ENCODE measurements at regions not wholly inside any gene's neighbourhood (a gene's known extent, or its start where the extent isn't known, plus 50 kb on each side); places are given as distances from the start of the nearest gene placed in this dataset.

DNA sequence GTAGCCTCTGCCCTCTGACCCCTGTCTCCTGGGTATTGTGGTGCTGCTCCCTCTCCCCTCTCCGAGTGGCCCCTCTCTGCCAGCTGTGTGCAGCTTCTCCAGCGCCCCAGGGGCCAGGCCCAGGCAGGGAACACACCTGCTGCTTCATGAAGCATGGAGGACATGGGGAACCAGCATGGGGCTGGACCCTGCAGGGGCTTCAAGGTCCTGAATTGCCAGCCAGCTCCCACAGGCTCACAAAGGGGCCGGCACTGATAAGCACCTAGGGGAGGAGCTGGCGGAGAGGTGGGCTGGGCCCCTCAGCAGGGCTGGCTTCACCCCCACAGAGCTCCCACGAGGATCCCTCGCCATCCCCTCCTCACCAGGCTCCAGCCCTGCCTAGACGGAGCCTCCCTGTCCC, 77.4 kb upstream of the GPC1 start:
- Histone ChIP-seq H3K9me3 (replicated peaks in 1 of 3) (peaks cover 0 to 17% (median 0%) of the 10 kb centered on the region in 3 donors), H3K4me1 (replicated peaks in 1 of 2) (no peaks in the 10 kb centered on the region), H3K36me3 (replicated peaks in 1 of 2) (no peaks in the 10 kb centered on the region), H3K4me3 (no peak overlapping the region), H3K27ac (no peak overlapping the region), H3K27me3 (no peaks in the 10 kb centered on the region)
- DNase-seq, result no peak
- whole genome bisulfite sequencing, 4 donors, result 75 to 83% (median 80%) methylated on average over 4 to 7 of the region's 7 CpGs
- intact Hi-C loops (cut with DNase I), result no loop called here
- no peak for TF ChIP-seq POLR2A (IDR thresholded peaks at IDR 0.05)
- TF ChIP-seq, protein P1, sequence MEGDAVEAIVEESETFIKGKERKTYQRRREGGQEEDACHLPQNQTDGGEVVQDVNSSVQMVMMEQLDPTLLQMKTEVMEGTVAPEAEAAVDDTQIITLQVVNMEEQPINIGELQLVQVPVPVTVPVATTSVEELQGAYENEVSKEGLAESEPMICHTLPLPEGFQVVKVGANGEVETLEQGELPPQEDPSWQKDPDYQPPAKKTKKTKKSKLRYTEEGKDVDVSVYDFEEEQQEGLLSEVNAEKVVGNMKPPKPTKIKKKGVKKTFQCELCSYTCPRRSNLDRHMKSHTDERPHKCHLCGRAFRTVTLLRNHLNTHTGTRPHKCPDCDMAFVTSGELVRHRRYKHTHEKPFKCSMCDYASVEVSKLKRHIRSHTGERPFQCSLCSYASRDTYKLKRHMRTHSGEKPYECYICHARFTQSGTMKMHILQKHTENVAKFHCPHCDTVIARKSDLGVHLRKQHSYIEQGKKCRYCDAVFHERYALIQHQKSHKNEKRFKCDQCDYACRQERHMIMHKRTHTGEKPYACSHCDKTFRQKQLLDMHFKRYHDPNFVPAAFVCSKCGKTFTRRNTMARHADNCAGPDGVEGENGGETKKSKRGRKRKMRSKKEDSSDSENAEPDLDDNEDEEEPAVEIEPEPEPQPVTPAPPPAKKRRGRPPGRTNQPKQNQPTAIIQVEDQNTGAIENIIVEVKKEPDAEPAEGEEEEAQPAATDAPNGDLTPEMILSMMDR (IDR thresholded peaks at IDR 0.05), result no peak

DNA sequence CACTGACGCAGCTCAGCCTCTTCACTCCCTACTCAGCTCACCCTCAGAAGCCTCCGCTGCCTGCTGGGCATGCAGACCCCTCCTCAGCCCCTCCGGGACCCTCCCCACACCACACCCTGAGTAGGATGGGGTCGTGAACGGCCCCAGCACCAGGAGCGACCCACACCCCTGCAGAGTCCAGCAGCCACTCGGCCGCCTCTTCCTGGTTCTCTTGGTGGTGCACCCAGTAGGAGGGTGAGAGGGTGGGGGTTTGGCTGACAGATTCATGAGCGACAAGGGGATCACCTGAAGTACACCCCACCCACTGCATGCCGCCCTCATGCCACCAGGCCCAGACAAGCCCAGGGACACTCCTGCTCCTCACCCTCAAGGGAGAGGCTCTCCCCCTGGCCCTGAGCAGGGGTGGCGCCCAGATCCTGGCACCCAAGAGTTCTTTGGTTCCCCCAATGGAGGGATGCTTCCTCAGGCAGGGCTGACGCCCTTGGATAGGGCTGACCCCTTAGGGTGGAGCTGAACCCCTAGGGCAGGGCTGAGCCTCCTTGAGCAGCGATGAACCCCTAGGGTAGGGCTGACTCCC, 76.6 kb upstream of the GPC1 start:
- no peak for TF ChIP-seq POLR2A (IDR thresholded peaks at IDR 0.05)
- TF ChIP-seq, protein P1 (IDR thresholded peaks at IDR 0.05), result no peak
- no peak for DNase-seq
- H3K4me1 ChIP-seq (replicated peaks in 1 of 2), result no peaks in the 10 kb centered on the region
- no peaks in the 10 kb centered on the region for H3K27me3 ChIP-seq
- H3K36me3 ChIP-seq (replicated peaks in 1 of 2), result no peaks in the 10 kb centered on the region
- peaks cover 0 to 17% (median 0%) of the 10 kb centered on the region in 3 donors for H3K9me3 ChIP-seq (replicated peaks in 1 of 3)
- 81 to 95% (median 89%) methylated on average over 7 to 13 of the region's 13 CpGs for WGBS, 4 donors
- no peak overlapping the region for H3K27ac ChIP-seq
- H3K4me3 ChIP-seq, result no peak overlapping the region
- intact Hi-C loops (cut with DNase I), result no loop called here

DNA sequence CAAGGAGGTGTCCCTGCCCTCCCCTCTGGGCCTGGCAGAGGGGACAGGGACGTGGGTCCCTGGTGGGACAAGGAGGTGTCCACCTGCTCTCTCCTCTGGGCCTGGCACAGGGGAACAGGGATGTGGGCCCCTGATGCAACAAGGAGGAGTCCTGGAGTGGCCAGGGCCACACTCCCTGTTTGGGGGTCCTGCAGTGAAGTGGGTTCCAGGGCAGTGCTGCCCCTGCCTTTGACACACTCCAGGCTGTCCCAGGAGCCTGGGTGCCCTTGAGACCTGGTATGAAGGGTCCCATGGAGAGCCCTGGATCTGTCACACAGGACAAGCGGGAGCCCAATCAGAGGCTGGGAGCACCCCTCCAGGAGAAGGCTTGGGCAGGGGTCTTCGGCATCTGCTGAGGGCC, 75.8 kb upstream of the GPC1 start:
- Histone ChIP-seq H3K4me3 (no peak overlapping the region), H3K36me3 (replicated peaks in 1 of 2) (no peaks in the 10 kb centered on the region), H3K27me3 (no peaks in the 10 kb centered on the region), H3K27ac (no peak overlapping the region), H3K4me1 (replicated peaks in 1 of 2) (no peaks in the 10 kb centered on the region), H3K9me3 (replicated peaks in 1 of 3) (peaks cover 0 to 17% (median 0%) of the 10 kb centered on the region in 3 donors)
- WGBS, 4 donors, result 82 to 100% (median 85%) methylated on average over 1 to 3 of the region's 3 CpGs
- no peak for TF ChIP-seq POLR2A (IDR thresholded peaks at IDR 0.05)
- TF ChIP-seq, protein P1 (IDR thresholded peaks at IDR 0.05), result no peak
- intact Hi-C loops (cut with DNase I), result no loop called here
- DNase-seq, result no peak

DNA sequence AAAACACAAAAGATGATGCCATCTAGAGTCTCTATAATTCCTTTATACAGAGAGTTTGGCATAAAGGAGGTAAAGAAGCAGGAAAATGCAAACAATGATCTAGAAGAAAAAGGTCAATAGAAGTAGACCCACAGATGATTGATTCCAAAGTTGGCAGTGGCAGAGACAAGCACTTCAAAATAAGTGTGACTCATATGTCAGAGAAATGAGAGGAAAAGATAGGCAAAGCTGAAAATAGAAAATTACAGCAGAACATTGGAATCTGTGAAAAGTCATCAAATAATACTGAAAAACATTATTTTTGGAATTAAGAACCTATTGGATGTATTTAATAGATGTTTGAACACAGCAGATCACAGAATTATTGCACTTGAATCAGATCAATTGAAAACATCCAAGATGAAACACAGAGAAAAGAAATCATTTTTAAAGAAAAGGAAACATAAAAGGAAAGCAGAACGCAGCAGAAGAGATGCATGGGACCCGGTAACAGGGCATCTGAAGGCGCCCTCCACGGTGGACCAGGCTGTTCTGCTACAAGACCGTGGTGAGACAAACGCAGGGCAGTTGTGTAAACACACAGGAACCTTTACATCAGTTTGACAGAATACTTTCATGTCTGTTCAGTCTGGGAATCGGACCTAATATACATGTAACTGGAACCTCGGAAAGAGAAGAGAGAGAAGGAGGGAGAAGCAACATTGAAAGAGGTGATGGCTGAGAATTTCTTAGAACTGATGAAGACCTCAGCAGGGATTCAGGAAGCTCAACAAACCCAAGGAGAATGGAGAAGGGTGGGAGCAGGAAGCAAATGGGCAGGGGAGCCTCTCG, 74.6 kb upstream of the GPC1 start:
- Histone ChIP-seq H3K9me3 (replicated peaks in 1 of 3) (peaks cover 0 to 17% (median 0%) of the 10 kb centered on the region in 3 donors), H3K27me3 (no peaks in the 10 kb centered on the region), H3K27ac (no peak overlapping the region), H3K4me1 (replicated peaks in 1 of 2) (no peaks in the 10 kb centered on the region), H3K4me3 (no peak overlapping the region), H3K36me3 (replicated peaks in 1 of 2) (no peaks in the 10 kb centered on the region)
- intact Hi-C loops (cut with DNase I), result no loop called here
- DNase-seq, result no peak
- 87 to 93% (median 91%) methylated on average over 9 of the region's 9 CpGs for WGBS, 4 donors
- TF ChIP-seq POLR2A (IDR thresholded peaks at IDR 0.05), result no peak
- TF ChIP-seq, protein P1 (IDR thresholded peaks at IDR 0.05), result no peak
